HL-60 (cell line): ENCODE measurements at regions not wholly inside any gene's neighbourhood (a gene's known extent, or its start where the extent isn't known, plus 50 kb on each side); places are given as distances from the start of the nearest gene placed in this dataset.

Source experiments
- SPI1 ChIP-seq: IDR thresholded peaks from 2 replicates; pipeline ENCODE4 v1.6.1; 2012; ENCODE audit warnings: low read depth, mild to moderate bottlenecking, borderline replicate concordance
- TF ChIP-seq, protein P1 (sequence below): IDR thresholded peaks from one replicate; pipeline ENCODE4 v1.5.1; 2011; ENCODE audit warnings: low read length, control low read depth, inconsistent platforms; ENCODE audit not compliant: insufficient read depth

DNA sequence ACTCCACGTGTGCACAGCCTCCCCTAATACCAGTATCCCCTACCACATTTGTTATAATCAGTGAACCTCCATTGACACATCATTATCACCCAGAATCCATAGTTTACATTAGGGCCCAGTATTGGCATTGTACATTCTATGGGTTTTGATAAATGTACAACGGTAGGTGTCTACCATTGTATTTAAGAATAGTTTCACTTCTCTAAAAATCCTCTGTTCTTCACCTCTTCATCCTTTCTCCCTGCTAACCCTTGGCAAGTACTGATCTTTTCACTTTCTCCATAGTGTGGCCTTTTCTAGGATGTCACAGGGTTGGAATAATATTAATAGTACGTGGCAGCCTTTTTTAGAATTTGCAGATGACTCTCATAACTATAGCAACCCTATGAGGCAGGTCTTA, 353.8 kb downstream of the DDX10 start:
- TF ChIP-seq, protein P1, sequence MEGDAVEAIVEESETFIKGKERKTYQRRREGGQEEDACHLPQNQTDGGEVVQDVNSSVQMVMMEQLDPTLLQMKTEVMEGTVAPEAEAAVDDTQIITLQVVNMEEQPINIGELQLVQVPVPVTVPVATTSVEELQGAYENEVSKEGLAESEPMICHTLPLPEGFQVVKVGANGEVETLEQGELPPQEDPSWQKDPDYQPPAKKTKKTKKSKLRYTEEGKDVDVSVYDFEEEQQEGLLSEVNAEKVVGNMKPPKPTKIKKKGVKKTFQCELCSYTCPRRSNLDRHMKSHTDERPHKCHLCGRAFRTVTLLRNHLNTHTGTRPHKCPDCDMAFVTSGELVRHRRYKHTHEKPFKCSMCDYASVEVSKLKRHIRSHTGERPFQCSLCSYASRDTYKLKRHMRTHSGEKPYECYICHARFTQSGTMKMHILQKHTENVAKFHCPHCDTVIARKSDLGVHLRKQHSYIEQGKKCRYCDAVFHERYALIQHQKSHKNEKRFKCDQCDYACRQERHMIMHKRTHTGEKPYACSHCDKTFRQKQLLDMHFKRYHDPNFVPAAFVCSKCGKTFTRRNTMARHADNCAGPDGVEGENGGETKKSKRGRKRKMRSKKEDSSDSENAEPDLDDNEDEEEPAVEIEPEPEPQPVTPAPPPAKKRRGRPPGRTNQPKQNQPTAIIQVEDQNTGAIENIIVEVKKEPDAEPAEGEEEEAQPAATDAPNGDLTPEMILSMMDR = no peak
- TF ChIP-seq SPI1 = no peak
